Breast epithelium (tissue), 3 donors: ENCODE measurements at regions not wholly inside any gene's neighbourhood (a gene's known extent, or its start where the extent isn't known, plus 50 kb on each side); places are given as distances from the start of the nearest gene placed in this dataset.

Experiments used
- POLR2A ChIP-seq: fragments of 450-650 bp; IDR thresholded peaks from one replicate; pipeline ENCODE4 v1.6.1; 2016; ENCODE audit warnings: antibody characterized with exemption, mild to moderate bottlenecking, moderate library complexity
- TF ChIP-seq, protein P1 (sequence below), 3 donors: fragments of 450-650 bp; IDR thresholded peaks; one replicate each; pipeline ENCODE4 v1.5.1; 2016 to 2017; ENCODE audit warnings: antibody characterized with exemption in 3 of 3, mild to moderate bottlenecking in 3 of 3, moderate library complexity in 3 of 3

DNA sequence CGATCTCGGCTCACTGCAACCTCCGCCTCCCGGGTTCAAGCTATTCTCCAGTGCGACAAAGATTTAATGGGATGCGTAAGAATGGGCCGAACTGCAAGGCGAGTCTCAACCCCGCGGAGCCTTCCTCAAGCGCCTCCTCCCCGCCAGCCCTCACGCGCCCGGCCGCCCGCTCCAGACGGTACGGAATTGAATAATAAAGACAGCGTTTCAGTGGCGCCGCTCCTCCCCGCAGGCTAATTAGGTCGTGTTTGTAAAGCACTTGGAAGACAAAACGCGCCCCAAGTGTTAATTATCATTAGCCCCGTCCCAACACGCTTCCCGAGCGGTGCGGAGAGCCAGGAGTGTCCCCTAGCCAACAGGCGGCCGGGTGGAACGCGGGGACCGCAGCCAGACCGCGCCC is 192.0 kb downstream of the BUD13 start:
- no peak for TF ChIP-seq POLR2A
- TF ChIP-seq, protein P1, sequence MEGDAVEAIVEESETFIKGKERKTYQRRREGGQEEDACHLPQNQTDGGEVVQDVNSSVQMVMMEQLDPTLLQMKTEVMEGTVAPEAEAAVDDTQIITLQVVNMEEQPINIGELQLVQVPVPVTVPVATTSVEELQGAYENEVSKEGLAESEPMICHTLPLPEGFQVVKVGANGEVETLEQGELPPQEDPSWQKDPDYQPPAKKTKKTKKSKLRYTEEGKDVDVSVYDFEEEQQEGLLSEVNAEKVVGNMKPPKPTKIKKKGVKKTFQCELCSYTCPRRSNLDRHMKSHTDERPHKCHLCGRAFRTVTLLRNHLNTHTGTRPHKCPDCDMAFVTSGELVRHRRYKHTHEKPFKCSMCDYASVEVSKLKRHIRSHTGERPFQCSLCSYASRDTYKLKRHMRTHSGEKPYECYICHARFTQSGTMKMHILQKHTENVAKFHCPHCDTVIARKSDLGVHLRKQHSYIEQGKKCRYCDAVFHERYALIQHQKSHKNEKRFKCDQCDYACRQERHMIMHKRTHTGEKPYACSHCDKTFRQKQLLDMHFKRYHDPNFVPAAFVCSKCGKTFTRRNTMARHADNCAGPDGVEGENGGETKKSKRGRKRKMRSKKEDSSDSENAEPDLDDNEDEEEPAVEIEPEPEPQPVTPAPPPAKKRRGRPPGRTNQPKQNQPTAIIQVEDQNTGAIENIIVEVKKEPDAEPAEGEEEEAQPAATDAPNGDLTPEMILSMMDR (IDR thresholded peaks at IDR 0.05): no peak
